Stimulated activated CD4-positive, alpha-beta T cell treated with anti-CD3 and anti-CD28 coated beads, Interleukin-1b, Interleukin-23, amount 100 ng/mL, for 48 hours (primary cell): ENCODE measurements at regions not wholly inside any gene's neighbourhood (a gene's known extent, or its start where the extent isn't known, plus 50 kb on each side); places are given as distances from the start of the nearest gene placed in this dataset.
"Not testable (repeated sequence)": the region's sequence is repeated elsewhere in the genome, so short reads cannot be mapped to it uniquely, and the experiment has no call there.

ENCODE experiments used
- DNase-seq: peaks from one replicate; pipeline ENCODE4 v3.0.0-alpha.2; 2020

DNA sequence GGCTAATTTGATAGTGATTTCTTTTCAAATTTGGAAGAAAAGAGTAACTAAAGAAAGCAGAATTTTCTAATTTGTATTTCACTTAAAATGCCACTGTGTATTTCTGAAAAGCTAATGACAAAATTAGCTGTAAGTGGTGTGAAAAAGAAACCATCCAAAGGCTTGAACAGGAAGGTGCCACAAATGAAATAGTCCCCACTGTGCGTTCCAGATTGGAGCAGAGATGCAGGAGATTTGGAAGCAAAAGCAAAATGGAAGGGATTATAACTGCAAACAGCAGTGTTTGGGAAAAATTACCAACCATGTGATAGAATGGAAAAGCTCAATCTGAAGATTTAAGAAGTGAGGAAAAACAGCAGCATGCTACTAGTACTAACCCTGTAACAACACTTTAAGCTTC lies 498.7 kb downstream of the SUCLG1 start:
- DNase-seq: no peak

DNA sequence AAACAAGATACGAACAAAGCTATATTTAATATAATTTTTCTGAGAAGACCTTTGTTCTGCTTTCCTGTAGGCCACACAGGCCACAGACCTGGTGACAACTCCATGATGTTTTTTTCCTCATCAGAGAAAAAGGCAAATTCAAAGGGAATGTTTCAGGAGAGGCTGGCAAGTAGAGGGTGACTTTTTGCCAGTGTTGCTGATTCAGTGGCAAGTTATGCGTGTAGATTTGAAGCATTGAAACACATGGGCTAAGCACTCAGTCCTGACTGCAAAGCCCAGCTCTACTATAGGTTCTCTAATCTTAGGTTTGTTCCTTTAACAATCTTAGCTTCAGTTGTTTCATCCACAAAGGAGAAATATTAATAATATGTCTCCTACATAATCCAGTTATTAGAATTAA lies 499.8 kb downstream of the SUCLG1 start:
- no peak for DNase-seq

DNA sequence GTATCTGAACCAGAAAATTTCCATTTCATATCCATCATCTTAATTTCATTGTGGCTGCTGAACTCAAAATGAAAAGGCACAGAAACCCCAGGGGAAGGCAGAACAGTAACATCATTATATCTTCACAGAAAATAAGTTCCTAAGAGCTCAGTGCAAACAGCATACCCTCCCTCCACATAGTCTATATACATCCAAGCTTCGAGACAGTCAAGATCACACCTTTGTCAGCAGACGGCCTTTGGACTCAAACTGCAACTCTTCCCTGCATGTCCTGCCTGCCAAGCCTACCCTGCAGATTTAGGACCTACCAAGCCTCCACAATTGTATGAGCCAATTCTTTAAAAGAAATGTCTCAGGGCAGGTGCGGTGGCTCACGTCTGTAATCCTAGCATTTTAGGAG lies 502.1 kb downstream of the SUCLG1 start:
- no peak for DNase-seq

DNA sequence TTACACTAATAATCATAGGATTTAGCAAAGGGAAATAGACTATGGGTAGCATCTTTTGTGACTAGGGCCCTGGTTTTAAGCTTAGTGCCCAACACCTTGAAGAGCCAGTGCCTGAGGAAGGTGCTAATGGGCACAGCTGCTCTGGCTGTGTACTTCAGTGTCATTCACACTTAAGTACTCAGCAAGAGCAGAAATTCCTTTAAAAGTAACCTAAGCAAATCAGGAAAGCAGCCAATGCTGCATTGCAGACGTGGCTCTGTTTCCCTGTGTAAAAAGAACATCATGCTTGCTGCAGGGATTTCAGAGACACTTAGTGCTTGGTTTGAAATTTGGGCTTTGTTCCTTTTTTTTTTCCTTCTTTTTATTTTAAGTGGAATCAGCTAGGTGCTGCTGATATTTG lies 505.4 kb downstream of the SUCLG1 start:
- no peak for DNase-seq

DNA sequence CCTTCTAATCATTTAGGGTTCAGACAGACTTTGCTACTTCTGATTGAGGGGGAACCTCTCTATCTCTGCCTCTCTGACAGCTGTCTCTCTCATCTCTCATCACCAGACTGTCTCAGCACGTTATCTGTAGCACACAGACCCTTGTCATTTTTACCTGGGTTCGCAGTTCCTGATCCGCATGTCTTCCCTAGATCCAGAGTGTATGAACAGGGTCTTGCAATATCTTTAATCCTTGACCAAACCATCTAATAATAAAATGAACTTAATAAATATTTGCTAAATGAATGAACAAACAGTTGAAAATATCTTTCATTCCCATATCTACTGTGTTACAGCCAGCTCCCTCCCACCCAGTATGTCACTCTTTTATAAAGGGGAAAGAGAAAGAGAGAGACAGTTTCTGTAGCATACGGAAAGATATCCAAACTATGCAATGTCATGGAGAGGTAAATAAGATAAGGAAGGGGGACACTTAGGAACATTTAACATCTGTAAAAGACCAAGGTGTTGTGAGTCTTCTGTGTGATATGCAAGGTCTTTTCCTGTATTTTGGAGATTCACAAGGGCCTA lies 507.6 kb downstream of the SUCLG1 start:
- DNase-seq: no peak

DNA sequence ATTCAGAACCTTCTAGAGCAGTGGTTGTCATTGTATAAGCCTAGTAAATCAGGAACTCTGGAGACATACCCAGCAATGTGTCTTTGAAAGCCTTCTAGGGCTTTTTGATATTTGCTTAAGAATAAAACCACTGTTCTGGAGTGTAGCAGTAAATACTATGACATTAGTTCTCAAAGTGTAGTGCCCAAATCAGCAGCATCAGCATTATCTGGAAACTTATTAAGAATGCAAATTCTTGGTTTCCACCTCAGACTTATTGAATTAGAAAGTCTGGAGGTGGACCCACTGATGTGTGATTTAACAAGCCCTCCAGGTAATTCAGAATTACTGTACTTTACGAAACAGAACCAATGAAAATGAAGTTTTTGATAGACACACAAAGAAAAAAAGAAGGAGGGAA lies 509.7 kb downstream of the SUCLG1 start:
- DNase-seq: no peak

DNA sequence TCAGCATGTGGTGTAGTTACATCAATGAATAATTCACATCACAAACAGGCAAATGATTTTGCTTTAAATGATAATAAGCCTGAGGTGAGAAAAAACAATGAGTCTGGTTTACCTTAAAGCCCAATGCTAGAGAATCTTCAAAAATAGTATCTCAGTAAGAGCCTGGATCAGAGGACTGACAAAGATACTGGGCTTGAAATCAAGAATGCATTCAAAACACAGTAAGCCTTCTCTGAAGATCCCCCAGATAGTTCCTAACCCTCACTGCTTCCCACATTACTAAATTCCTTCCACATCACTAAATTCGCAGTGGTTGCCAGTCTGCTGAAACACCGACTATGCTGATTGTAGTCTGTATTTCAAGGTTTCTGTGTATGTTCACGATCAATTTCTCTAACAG lies 514.9 kb downstream of the SUCLG1 start:
- no peak for DNase-seq

DNA sequence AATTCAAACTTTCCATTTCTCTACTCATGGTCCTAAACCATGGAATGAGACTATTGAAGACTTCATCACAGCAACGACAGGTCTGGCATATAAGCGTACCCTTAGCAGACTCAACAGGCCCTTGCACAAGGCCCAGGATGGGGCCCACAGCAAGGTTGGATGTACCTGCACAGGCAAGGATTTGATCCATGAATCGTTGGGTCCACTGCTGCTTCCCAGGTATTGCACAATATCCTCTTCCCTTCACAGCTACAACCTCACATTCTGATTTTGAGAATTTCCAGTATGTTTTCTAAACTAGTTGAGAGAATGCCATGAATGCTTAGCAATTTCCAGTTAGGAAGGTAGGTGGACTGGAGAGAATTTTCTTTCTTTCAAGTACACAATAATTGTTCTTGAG lies 515.8 kb downstream of the SUCLG1 start:
- no peak for DNase-seq

DNA sequence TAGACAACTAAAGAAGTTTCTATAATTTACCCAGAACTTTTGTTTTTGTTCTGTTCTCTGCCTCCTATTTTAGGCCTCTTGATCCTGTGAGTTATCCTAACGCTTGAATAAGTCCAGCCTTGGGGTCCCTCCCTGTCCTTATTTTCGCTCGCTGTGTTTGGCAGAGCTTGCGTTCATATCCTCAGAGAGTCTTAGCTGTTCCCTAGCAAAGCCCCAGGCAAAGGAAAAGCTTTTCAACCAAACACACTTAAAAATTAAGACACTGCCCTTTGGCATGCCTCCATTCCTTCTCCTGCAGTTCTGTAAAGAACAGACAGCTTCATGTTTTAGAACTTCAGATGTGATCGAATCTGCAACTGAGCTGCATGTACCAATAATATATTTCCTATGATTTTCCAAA lies 517.2 kb downstream of the SUCLG1 start:
- no peak for DNase-seq

DNA sequence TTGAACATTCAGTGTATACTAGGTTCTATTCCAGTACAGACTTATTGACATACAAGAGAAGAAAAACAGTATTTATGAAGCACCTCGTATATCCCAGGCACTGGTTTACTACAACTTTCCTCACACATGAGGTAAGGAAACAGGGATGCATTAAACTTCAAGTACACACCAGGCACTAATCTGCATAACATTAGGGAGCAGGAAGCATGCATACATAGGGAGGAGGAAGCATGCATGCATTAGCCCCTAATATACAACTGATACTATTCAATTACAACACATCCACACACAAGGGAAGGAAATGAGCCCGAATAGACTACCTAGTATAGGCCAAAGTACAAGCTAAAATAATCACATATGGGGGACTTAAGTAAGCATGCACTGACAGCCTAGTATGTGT lies 525.3 kb downstream of the SUCLG1 start:
- DNase-seq: no peak

DNA sequence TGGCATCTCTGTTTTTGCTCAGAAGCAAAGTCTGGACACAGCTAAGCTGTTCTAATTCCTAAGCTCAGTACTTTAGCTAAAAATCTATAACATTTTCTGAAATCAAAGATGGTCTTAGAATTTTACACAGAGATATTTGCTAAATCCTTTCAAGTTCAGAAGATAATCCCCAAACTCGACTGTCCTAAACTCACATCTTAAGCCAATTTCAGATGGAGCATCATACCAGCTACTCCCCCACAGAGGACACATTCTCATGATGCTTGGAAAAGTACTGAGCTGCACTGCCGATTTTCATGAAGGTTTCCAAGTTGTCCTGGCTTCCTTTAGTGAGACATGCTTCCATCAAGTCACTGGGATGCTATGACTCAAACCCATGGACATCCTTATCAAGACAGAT lies 535.5 kb downstream of the SUCLG1 start:
- DNase-seq: no peak

DNA sequence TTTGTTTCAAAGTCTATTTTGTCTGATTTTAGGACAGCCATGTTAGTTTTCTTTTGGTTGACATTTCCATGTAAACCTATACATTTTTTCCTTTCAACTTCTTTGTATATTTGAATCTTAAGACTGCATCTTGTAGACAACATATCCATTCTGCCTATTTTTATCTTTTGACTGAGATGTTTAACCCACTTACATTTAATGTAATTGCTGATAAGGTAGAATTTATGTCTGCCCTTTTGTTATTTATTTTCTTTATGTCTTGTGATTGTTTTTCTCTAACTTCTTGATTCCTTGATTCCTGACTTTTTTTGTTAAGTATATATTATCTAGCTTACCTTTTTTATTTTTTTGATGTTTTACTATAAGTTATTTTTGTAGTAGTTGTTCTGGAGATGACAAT lies 542.5 kb downstream of the SUCLG1 start:
- DNase-seq: no peak

DNA sequence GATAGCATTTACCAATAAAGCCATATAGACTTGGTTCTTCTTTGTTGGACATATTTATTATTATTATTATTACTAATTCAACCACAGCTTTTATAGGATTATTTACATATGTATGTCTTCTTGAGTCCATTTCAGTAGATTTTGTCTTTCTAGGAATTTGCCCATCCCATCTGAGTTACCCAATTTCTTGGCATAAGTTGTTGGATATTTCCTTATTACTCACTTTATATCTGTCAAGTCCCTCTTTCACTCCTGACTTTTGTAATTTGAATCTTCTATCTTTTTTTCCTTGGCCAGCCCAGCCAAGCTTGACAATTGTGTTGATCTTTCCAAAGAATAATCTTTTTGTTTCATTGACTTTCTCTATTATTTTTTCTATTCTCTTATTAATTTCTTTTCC lies 543.7 kb downstream of the SUCLG1 start:
- no peak for DNase-seq

DNA sequence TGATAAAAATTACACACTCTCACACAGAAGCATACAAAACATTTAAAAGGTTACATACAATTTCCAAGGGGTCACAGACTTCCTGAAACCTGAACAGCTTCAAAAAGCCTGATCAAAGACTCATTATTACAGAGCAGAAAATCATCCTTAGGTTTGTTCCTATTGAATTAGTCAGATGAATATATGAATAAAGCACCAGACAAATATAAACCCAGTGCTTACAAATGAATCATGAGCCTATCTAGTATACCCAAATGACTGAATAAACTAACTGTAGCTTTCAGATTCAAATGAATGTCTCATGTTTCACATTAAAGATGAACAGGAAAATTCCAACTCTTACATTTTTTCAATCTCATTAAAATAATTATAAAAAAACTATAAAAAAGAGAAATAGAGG lies 550.3 kb downstream of the SUCLG1 start:
- no peak for DNase-seq

DNA sequence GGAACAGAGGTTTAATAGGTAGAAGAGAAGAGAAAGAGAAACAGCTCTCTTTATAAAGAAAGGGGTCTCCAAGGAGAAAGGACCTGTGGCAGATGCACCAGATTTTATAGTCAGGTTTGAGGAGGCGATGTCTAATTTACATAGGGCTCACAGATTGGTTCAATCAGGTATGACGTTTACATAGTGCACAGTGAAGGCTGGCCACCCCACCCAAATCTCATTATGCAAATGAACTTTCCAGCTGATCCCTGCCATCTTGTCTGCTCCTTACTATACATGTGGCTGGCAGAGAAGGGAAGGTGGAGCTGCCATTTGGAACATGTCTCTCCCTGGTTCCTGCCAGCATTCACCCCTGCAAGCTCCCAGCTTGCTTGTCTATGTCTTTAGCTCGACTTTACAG lies 557.8 kb downstream of the SUCLG1 start:
- DNase-seq: no peak

DNA sequence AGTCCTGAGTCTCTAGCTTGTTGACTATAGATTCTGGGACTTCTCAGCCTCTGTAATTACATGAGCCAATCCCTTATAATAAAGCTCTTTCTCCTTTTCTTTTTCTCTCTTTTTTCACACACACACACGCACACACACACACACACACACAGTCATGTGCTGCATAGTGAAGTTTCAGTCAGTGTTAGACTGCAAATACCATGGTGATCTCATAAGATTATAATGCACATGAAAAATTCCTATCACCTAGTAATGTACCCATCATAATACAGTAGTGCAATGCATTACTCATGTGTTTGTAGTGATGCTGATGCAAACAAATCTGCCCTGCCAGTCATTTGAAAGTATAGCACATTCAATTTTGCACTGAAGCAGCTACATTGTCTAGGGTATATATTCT lies 558.2 kb downstream of the SUCLG1 start:
- no peak for DNase-seq

DNA sequence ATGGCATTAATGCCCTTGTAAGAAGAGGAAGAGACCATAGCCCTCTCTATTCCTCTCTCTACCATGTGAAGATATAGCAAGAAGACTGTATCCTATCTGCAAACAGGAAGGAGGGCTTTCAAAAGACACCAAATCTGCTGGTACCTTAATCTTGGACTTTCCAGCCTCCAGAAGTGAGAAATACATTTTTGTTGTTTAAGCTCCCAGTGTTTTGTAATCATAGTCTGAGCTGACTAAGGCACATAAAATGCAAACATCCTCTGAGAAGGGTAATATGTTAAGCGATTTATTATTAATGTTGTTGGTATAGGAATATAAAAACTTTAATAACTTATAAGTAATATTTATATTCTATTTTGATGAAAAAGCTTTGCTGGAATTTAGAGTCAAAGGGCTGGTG lies 559.8 kb downstream of the SUCLG1 start:
- DNase-seq: no peak

DNA sequence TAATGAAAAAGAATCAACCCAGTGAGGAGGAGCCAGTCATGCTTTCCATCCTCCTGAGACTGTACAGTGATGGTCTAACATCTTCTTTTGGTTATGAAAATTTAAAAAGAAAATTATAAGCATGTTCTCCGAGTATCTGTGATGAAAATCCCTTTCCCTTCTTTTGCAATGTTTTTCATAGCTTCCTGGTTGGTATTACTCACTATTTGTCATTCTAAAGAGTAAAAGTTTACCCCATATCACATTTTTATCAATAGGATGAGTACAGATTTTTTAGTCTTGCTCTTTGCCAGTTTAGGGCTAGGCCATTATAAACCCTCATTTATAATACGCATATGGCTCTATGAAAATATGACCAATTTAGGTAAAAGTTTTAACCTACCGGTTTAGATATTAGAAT lies 564.1 kb downstream of the SUCLG1 start:
- DNase-seq: no peak

DNA sequence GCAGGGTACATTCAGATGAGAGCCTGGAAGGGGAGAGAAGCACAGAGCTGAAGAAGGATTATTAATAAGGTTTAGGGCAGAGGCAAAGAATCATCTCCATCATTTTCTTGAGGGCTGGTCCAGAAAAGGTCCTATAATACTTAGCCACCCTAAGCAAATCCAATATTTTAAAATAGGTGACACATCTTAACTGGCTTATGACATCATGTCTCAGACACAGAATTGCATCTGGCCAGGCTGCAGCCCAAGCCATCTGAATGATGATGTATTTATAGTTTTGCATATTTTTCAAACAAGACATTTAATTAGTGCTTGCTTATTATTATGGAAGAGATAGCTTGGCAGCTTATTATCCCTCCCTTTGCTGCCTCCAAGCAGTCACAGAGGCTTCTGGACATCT lies 571.3 kb downstream of the SUCLG1 start:
- no peak for DNase-seq

DNA sequence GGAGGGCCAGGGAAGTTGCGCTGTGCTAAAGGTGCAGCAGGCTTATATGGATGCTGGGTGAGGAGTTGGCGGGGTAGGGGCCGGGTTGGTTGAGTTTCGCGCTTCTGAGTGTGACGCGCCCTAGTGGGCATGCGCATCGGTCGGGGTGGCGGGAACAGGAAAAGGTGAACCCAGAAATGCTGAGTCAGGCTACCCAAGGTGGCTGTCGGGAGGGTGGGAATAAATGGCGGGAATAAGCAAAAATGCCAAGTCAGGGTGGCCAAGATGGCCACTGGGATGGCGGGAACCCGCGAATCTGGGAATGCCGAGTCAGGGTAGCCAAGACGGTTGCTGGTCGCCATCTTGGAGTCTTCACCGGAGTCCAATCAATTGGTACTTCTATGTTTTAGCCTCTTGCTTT lies 580.0 kb downstream of the SUCLG1 start:
- no peak for DNase-seq

DNA sequence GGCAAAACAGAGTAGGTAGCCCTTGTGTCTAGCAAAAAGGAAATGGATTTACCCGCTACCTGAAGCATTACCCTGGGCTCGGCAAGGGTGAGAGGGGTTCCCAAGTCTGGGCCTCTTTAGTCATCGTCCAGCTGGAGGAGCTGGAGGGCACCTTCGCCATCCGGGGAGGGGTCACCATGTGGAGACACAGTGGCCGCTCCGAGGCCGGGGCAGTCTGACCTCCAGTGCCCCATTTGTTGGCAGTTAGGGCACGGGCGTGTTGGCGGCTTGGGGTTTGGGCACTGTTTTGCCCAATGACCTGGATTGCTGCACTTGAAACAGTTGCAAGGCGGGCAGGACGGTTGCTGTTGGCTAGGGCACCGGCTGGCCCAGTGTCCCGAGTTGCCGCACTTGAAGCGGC lies 581.8 kb downstream of the SUCLG1 start:
- DNase-seq: not testable (repeated sequence)

DNA sequence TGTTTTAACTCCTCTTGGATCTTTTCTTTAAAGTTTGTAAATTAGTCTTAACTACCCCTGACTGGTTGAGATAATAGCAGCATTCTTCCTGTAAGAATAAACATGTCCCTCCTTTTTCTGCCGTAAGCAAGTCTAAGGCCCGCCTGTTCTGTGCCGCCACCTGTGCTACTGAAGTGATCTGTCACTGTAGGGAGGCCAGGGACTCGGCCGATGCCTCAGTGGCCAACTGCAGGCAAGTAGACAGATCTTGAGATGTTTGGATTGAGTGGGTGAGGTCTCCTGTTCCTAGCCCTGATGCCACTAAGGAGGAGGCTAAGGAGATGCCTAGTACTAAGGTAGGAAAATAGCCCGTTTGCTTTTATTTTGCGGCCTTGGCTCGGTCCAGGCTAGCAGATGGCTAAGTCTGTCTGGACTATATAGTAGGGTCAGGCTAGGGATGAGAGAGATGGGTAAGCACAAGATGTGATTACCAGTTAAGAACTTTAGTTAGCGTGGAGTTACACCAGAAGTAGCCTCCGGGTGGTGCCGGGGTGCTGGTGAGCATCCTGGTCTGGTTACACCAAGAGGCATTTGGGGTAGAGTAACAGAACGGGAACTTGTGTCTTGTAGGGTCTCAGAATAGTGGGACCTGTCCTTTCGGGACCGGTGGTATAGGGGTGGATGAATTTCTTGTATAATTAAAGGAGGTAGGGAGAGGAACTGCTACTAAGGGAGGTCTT lies 584.2 kb downstream of the SUCLG1 start:
- DNase-seq: no peak

DNA sequence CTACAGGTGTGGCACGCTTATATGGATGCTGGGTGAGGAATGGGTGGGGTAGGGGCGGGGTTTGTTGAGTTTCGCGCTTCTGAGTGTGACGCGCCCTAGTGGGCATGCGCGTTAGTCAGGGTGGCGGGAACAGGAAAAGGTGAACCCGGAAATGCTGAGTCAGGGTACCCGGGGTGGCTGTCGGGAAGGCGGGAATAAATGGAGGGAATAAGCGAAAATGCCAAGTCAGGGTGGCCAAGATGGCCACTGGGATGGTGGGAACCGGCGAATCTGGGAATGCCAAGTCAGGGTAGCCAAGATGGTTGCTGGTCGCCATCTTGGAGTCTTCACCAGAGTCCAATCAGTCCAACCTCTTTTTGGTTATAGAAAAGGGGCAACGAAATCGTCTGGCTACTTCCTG lies 585.0 kb downstream of the SUCLG1 start:
- no peak for DNase-seq

DNA sequence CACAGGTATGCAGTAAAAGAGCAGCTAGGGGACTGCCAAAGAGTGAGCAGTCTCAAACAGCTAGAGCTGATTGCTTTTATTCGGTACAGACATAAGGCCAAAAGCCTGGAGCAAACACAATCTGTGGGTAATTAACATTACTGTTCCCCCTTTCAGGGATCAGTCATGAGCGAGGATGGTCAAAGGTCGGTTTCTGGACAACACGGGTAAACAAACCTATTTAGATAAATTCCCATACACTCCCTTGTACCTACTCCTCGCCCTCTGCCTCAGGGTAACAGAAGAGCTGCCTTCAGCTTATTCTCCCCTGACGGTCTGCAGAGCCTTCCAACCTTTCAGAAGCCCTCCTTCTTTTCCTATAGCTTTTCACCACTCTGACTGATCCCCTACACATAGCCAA lies 586.0 kb downstream of the SUCLG1 start:
- no peak for DNase-seq

DNA sequence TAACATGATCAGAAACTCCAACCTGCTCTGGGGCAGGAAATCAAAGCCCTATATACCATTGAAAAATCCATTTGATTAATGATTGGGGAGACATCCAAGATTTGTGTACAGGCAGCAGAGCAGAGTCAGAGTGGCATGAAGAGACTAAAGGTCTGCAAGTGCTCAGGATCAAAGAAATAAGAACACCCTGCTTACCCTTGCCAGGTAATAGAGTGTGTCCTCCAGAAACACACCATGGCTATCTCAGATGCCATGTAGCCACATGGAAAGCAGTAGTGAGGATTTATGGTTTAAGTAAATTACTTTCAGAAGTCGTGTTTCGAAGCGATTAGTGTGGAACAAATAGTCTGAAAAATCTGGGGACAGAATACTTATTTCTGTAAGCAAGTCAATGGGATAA lies 592.9 kb downstream of the SUCLG1 start:
- no peak for DNase-seq
